Psoas muscle (tissue), 7 donors: ENCODE measurements at regions not wholly inside any gene's neighbourhood (a gene's known extent, or its start where the extent isn't known, plus 50 kb on each side); places are given as distances from the start of the nearest gene placed in this dataset.
"Not testable (repeated sequence)": the region's sequence is repeated elsewhere in the genome, so short reads cannot be mapped to it uniquely, and the experiment has no call there.

Experiments used
- ATAC-seq, 4 donors: fragments of 200-7000 bp; cut with Tn5 transposase; one replicate each; pipeline ENCODE4 v1.9.1; 2020; ENCODE audit warnings: moderate library complexity in 3 of 4, mild to moderate bottlenecking in 2 of 4
- DNase-seq, 2 donors: peaks; one replicate each; pipeline ENCODE4 v3.0.0-alpha.2; 2020
- H3K27ac ChIP-seq: fragments of 200-600 bp; one replicate; pipeline ENCODE4 v1.8.0; 2022
- H3K27me3 ChIP-seq, 3 donors: fragments of 200-600 bp in 1 of 3; one replicate each; pipeline versions ENCODE4 v1.6.1 to v1.8.0; 2013 to 2022; ENCODE audit warnings: low read length in 2 of 3, mild to moderate bottlenecking in 2 of 3, moderate library complexity in 1 of 3; ENCODE audit not compliant: insufficient read depth in 3 of 3
- H3K36me3 ChIP-seq, 2 donors: fragments of 200-600 bp in 1 of 2; one replicate each; pipeline versions ENCODE4 v1.6.1 to v1.8.0; 2013 to 2022; ENCODE audit warnings: low read depth in 1 of 2, mild to moderate bottlenecking in 1 of 2, moderate library complexity in 1 of 2; ENCODE audit not compliant: insufficient read depth in 1 of 2
- H3K4me1 ChIP-seq: fragments of 200-600 bp; one replicate; pipeline ENCODE4 v1.8.0; 2022
- H3K4me3 ChIP-seq: fragments of 200-600 bp; one replicate; pipeline ENCODE4 v1.8.0; 2022; ENCODE audit warnings: mild to moderate bottlenecking
- H3K9me3 ChIP-seq: fragments of 200-600 bp; one replicate; pipeline ENCODE4 v1.8.0; 2022
- WGBS, 3 donors: extraction: QIAGEN DNeasy Blood & Tissue Kit; methylation state at CpG; one replicate each; pipeline versions ENCODE4 v1.1.6 to v1.1.7; 2013; 5-methylcytosine and 5-hydroxymethylcytosine counted together
- intact Hi-C, 2 donors: fragments of 100-400 bp; cut with DNase I; formaldehyde crosslinking; loops; one replicate each; pipeline versions ENCODE4 v1.11.0 to v1.14.2; 2022
- TF ChIP-seq, protein P1 (sequence below): fragments of 200-600 bp; IDR thresholded peaks from one replicate; pipeline ENCODE4 v1.8.0; 2022; ENCODE audit warnings: antibody characterized with exemption
- donor health status: healthy with polysubstance abuse.
- donor health status: DM: no; HTN: no; CAD: no; lungs with moderate emphysema.
- donor health status: Bipolar disorder and iron deficiency.
- donor health status: healthy.
- donor health status: DM: yes; HTN: yes; CAD: no.
- donor health status: DM: no; HTN: no; CAD: no.
- donor health status: DM: yes; HTN: yes; CAD: no.

DNA sequence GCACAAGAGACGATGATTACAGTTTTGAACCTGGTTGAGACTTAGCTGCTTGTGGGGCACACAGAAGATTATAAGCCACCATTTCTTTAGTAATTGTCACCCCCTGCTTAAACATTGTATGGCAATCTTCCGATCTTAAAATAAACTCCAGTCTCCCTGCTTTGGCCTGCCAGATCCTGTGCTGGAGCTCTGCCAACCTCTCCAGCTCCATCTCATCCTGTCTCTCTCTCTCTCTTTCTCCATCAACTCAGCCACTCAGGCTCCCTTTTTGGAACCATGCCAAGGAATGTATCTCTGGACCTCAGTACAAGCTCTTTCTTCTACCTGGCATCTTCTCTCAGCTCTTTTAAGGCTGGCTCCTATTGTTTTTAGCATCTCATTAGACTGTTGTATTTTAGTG lies 1053.2 kb downstream of the REEP3 start:
- Histone ChIP-seq H3K27ac (no peak overlapping the region), H3K27me3 (no peaks in the 10 kb centered on the region), H3K9me3 (no peaks in the 10 kb centered on the region), H3K36me3 (no peaks in the 10 kb centered on the region), H3K4me3 (no peak overlapping the region), H3K4me1 (no peaks in the 10 kb centered on the region)
- DNase-seq (no peak), ATAC-seq (no peak)
- intact Hi-C loops, result no loop called here
- TF ChIP-seq, protein P1, sequence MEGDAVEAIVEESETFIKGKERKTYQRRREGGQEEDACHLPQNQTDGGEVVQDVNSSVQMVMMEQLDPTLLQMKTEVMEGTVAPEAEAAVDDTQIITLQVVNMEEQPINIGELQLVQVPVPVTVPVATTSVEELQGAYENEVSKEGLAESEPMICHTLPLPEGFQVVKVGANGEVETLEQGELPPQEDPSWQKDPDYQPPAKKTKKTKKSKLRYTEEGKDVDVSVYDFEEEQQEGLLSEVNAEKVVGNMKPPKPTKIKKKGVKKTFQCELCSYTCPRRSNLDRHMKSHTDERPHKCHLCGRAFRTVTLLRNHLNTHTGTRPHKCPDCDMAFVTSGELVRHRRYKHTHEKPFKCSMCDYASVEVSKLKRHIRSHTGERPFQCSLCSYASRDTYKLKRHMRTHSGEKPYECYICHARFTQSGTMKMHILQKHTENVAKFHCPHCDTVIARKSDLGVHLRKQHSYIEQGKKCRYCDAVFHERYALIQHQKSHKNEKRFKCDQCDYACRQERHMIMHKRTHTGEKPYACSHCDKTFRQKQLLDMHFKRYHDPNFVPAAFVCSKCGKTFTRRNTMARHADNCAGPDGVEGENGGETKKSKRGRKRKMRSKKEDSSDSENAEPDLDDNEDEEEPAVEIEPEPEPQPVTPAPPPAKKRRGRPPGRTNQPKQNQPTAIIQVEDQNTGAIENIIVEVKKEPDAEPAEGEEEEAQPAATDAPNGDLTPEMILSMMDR, result no peak
- 44 to 50% (median 46%) methylated on average over 2 of the region's 2 CpGs for WGBS, 3 donors

DNA sequence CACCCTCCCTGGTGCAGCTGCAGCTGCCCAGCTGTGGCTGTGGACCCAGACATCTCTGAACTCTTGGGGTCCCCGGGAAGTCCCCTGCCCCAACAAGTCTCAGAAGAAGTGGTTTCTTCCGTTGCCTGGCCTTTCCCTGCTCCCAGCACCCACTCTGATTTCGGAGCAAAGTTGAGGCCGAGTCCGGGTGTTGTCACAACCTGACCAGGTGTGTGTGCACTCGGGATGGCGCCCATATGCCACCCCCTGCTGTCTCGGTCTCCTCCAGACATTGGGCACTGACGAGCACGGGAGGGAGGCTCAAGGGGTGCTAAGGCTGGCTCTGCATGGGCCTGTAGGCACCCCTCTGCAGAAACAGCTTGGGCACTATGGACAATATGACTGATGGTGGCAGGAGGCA lies 1055.3 kb downstream of the REEP3 start:
- Histone ChIP-seq H3K9me3 (no peaks in the 10 kb centered on the region), H3K27ac (no peak overlapping the region), H3K4me1 (no peaks in the 10 kb centered on the region), H3K27me3 (no peaks in the 10 kb centered on the region), H3K4me3 (no peak overlapping the region), H3K36me3 (no peaks in the 10 kb centered on the region)
- 88 to 90% (median 89%) methylated on average over 10 of the region's 10 CpGs for WGBS, 3 donors
- no peak for DNase-seq
- ATAC-seq, result no peak
- intact Hi-C loops, result no loop called here
- TF ChIP-seq, protein P1, result no peak

DNA sequence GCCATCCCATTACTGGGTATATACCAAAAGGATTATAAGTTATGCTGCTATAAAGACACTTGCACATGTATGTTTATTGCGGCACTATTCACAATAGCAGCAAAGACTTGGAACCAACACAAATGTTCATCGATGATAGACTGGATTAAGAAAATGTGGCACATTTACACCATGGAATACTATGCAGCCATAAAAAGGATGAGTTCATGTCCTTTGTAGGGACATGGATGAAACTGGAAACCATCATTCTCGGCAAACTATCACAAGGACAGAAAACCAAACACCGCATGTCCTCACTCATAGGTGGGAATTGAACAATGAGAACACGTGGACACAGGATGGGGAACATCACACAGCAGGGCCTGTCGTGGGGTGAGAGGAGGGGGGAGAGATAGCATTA lies 1057.6 kb downstream of the REEP3 start:
- DNase-seq, H3K4me3 ChIP-seq, H3K27me3 ChIP-seq, intact Hi-C loops, H3K27ac ChIP-seq, H3K4me1 ChIP-seq, H3K36me3 ChIP-seq, ATAC-seq, H3K9me3 ChIP-seq: not testable (repeated sequence)
- WGBS, 3 donors, result 90 to 92% (median 91%) methylated on average over 6 of the region's 6 CpGs

DNA sequence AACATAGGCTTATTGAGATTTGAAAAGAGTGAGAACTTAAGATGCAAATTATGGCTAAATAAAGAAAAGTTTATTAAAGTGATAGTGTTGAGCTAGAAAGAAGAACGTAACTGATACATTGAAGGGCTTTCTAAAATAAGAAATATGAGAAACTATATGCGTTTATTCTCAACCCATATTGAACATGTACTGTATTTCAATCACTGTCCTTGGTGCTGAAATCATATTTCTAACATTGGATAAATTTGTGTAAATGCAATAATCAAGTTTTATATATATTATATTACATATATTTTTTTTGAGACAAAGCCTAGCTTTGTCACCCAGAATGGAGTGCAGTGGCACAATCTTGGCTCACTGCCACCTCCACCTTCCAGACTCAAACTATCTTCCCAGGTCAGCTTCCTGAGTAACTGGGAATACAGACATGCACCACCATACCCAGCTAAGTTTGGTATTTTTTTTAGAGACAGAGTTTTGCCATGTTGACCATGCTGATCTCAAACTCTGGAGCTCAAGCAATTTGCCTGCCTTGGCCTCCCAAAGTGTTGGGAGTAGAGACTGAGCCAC lies 1065.8 kb downstream of the REEP3 start:
- WGBS, 3 donors, result 24 to 50% (median 41%) methylated on average over 2 of the region's 2 CpGs
- Histone ChIP-seq H3K4me1 (no peaks in the 10 kb centered on the region), H3K27me3 (no peaks in the 10 kb centered on the region), H3K9me3 (peaks cover 8% of the 10 kb centered on the region), H3K4me3 (no peak overlapping the region), H3K27ac (no peak overlapping the region), H3K36me3 (no peaks in the 10 kb centered on the region)
- TF ChIP-seq, protein P1, result no peak
- no peak for DNase-seq
- ATAC-seq, result no peak
- intact Hi-C loops, result no loop called here

DNA sequence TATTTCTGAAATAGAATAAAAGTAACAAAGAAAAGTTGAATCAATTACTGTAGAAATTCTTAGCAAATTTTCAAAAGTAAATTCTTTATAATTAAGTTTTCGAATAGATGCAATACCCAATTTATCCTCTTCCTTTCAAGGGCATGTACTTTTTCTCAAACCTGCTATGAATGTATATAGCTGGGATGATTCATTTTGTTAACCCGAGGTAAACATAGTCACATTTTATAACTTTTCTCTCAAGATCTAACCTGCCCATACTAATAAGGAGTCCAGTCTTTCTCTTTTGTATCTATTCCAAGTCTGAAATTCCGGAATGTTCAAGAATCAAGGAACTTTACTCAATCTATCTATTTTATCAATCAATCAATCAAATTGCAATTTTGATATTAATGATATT lies 1072.9 kb downstream of the REEP3 start:
- WGBS, 3 donors, result 71 to 88% (median 87%) methylated on average over 3 of the region's 3 CpGs
- Histone ChIP-seq H3K27ac (no peak overlapping the region), H3K4me3 (no peak overlapping the region), H3K9me3 (no peaks in the 10 kb centered on the region), H3K27me3 (no peaks in the 10 kb centered on the region), H3K4me1 (no peaks in the 10 kb centered on the region), H3K36me3 (no peaks in the 10 kb centered on the region)
- no peak for DNase-seq
- TF ChIP-seq, protein P1, result no peak
- intact Hi-C loops, result no loop called here
- ATAC-seq, result no peak
